SHP77 treated with DMSO at 0.1 percent for 48 hours (cell line): ENCODE measurements at regions not wholly inside any gene's neighbourhood (a gene's known extent, or its start where the extent isn't known, plus 50 kb on each side); places are given as distances from the start of the nearest gene placed in this dataset.
"Not testable (repeated sequence)": the region's sequence is repeated elsewhere in the genome, so short reads cannot be mapped to it uniquely, and the experiment has no call there.

Source experiments
- DNase-seq: peaks from one replicate; lab custom pipeline; 2025; lab: John Stamatoyannopoulos, UW

DNA sequence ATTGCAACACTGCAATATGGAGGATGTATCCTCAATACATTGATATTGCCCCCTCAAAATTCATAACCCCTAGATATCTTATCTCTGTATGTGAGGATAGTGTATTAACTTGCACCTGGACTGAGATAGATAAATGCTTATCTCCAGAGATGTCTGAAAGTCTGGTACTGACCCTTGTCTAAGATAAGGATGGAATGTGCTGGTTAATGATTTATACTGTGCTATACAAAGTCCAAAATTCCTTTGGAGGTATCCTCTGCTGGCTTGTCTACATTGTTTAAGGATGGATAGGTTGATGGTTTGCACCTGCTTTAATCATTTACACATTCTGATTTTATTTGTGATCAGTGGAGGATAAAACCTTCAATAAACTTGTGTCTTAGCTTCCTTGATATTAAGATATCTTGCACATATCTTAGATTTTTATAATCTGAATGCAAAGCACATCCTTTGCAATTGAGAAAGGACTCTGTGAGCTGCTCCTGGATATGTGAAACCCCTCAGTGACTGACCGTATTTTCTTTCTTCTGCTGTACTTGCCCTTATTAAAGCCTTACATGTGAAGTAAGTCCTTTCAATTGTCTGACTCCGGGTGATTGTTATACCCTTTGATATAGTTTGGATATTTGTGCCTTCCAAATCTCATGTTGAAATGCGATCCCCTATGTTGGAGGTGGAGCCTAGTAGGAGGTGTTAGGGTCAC, 430.3 kb upstream of the MAOA start:
- DNase-seq, result no peak

- no peak for DNase-seq
Observed at GRCh38 chrX:43238461-43238945, 417.6 kb upstream of the MAOA start.

GRCh38 chrX:43239356-43239755, 416.7 kb upstream of the MAOA start:
- DNase-seq, result no peak

DNA sequence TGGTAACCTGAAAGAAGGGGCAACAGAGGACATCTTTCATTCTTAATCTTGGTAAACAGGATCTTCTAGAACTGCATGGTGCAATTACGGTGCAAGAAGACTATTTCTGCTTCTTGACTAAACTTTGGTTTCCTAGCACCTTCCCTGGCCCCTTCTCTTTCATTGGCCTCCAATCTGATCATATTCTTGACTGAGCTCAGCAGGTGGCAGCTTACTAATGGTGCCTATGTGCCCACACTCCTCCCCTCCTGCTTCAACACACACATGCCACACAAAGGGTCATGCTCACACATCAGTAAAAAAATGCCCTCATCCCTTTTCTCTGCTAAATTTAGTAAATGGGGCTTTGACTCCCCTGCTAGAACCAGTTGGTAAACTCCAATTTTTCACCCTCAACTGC, 400.5 kb upstream of the MAOA start:
- DNase-seq, result no peak

DNA sequence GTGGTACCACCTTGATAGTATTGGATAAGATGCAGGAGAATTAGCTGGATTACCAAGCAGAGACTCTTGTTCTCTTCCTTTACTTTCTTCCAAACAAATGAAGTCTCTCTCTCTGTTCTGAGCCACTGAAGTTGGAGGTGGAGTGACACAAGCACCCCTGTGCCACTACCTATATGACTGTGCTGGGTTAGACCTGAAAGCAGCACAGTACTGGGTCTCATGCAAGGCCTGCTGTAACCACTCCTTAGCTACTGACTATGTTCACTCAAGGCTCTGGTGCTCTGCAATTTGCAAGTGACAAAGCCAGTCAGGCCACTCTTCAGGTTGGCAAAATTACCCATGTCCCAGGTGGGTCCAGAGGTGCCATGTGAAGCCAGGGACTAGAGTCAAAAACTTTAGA, 389.6 kb upstream of the MAOA start:
- no peak for DNase-seq

GRCh38 chrX:43267652-43268051, 388.4 kb upstream of the MAOA start:
- no peak for DNase-seq

GRCh38 chrX:43269201-43269600, 386.9 kb upstream of the MAOA start:
- DNase-seq, result no peak

DNA sequence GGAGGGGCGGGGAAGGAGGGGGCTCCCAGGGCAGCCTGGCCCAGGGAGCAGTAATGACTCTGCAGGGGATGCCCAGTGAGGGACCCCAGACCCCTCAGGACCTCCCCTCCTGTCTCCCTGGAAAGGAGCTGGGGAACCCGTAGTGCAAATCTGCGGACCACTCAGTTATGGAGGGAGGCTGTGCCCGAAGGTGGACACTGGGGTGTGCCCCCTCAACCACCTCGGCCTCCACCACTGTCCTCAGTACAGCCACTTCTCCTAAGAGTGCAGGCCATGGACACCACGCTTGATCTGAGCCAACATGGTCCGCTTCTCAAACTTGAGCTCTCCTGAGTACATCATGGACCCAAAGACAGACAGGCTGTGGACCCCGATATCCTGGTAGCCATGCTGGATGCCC, 378.2 kb upstream of the MAOA start:
- no peak for DNase-seq

DNA sequence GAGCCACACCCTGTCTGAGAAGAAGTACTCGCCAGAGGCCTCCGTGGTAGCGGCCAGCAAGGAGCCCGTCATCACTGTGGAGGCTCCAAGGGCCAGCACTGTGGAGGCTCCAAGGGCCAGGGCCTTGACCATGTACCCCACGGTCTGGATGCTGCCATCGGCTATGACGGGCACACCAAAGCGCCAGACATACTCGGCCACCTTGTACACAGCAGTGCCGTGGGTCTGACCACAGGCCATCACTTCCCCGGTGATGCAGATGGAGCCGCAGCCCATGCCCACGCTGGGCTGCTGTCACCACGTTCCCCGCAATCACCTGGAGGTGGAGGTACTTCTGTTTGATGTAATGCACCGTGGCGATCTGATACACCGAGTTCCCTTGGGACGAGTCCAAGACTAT, 377.7 kb upstream of the MAOA start:
- no peak for DNase-seq

DNA sequence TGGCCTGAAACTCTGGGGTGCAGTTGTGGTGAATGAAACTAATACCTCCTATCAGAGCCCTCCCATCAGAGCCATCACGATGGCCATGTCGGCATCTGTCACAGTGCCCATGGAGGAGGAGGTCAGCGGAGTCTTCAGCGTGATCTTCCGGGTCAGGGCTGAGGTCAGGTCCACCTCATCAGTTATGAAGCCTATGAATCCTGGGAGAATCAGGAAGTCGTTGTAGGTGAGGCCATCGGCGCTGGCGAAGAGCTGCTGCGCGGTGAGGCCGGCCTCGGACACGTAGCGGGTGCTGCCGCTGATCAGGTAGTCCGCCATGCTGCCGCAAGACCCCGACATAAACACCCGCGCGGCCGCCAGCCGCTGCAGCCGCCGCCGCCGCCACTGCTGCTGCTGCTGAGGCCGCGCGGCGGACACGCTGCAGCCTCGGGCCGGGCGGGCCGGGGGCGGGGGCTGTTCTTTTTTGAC, 376.7 kb upstream of the MAOA start:
- DNase-seq, result no peak

DNA sequence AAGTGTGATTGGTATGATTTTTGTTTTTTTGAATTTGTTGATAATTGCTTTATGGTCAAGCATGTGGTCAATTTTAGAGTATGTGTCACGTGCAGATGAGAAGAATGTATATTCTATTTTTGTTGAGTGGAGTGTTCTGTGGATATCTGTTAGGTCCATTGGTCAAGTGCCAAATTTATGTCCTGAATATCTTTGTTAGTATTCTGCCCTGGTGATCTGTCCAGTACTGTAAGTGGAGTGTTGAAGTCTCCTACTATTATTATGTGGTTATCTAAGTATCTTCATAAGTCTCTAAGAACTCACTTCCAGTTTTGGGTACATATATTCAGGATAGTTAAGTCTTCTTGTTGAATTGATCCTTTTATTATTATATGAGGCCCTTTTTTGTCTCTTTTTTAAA, 372.9 kb upstream of the MAOA start:
- DNase-seq, result no peak

GRCh38 chrX:43311625-43312024, 344.5 kb upstream of the MAOA start:
- DNase-seq, result not testable (repeated sequence)

- DNase-seq, result no peak
Observed at GRCh38 chrX:43313035-43313434, 343.1 kb upstream of the MAOA start.

- DNase-seq, result no peak
Observed at GRCh38 chrX:43314525-43314924, 341.6 kb upstream of the MAOA start.

DNA sequence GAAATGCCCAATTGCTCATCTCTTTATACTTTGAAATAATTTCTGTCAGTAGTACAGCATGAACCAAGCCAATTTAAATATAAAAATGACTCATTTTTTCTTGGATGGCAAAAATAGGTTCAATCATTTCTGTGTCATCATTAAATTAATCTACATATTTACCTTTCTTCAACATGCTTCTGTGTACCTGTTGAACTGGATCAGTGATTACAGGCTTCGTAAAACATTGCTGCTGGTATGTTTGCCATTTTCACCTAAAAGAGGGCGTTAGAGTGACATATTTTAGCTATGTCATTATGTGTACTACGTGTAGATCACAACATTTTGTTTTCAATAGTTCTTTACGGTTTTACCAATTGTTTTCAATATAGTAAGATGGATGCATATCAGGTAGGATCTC, 340.5 kb upstream of the MAOA start:
- no peak for DNase-seq

- no peak for DNase-seq
Observed at GRCh38 chrX:43316146-43316545, 340.0 kb upstream of the MAOA start.

DNA sequence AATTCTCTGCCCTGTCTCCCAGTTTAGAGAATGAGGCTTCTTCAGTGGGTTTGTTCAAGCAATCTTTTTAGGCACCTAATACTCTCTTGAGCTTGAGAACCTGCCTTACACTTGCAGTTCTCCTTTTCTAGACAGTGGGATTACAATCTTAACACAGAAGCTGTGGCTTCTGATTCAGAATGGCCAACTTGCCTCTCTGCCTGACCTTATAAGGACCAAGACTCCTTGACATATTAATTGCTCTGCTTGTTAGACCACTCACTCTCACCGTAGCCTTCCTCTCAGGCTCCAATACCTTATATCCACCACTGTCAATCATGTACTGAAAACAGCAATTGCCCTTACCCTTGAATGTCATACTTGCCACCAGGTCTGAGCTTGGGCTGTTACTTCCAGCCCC, 338.7 kb upstream of the MAOA start:
- no peak for DNase-seq

DNA sequence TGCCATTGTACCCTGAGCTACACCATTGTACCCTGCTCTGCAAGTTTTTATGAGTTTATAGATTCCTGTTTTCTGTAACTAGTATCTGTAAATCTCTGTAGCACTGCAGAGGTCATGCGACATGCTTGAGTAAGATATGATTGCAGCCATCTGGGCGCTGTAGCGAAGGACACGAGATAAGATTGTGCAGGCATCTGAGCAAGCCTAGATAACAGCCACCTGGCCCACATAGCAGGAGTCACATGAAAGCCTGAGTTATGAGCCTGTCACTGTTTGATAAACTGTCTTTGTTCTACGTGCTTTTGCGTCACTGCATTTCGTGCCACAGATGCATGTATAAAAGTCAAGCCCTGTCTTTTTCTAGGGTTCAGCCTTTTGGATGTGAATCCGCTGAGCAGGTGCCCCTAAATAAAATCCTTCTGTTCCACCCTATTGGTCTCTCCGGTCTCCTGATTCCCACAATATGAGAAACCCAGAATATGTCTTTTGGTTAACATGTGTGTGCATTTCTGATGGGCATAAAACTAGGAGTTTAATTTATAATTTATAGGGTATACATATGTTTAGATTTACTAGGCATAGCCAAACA, 327.6 kb upstream of the MAOA start:
- DNase-seq, result no peak

GRCh38 chrX:43333543-43333942, 322.6 kb upstream of the MAOA start:
- DNase-seq, result no peak

- DNase-seq, result no peak
Observed at GRCh38 chrX:43345166-43345565, 310.9 kb upstream of the MAOA start.

- DNase-seq, result no peak
Observed at GRCh38 chrX:43349363-43349762, 306.7 kb upstream of the MAOA start.

- DNase-seq, result no peak
Observed at GRCh38 chrX:43350935-43351334, 305.2 kb upstream of the MAOA start.

GRCh38 chrX:43357741-43358140, 298.4 kb upstream of the MAOA start:
- no peak for DNase-seq

GRCh38 chrX:43373032-43373431, 283.1 kb upstream of the MAOA start:
- no peak for DNase-seq
